ENCODE measurements at regions not wholly inside any gene's neighbourhood (a gene's known extent, or its start where the extent isn't known, plus 50 kb on each side); places are given as distances from the start of the nearest gene placed in this dataset.

- TF ChIP-seq CTCF (IDR thresholded peaks at IDR 0.05) (no peak), SIN3A (IDR thresholded peaks at IDR 0.05; ENCODE audit: borderline replicate concordance, insufficient read depth, low read depth, low read length) (no peak), POLR2AphosphoS5 (IDR thresholded peaks at IDR 0.05; ENCODE audit: low read depth, low read length) (no peak), REST (IDR thresholded peaks at IDR 0.05; ENCODE audit: insufficient read depth in 1 of 2, low read depth in 2 of 2, low read length in 1 of 2) (no peak), TCF7L2 (IDR thresholded peaks at IDR 0.05; ENCODE audit: low read depth, low read length) (no peak)
Measured at GRCh38 chr2:207427986-207428385, 101.8 kb upstream of the CREB1 start.

Data from Panc1 (cell line).